ENCODE measurements at regions not wholly inside any gene's neighbourhood (a gene's known extent, or its start where the extent isn't known, plus 50 kb on each side); places are given as distances from the start of the nearest gene placed in this dataset.

GRCh38 chr1:87510540-87510939 lies 181.9 kb downstream of the LMO4 start:
- no peak for TF ChIP-seq CTCF (IDR thresholded peaks at IDR 0.05)
- DNase-seq = no peak
- Mint-ChIP-seq H3K9me3 (no peaks in the 10 kb centered on the region; the same call in none of the 2 replicates), H3K27me3 (ENCODE audit: insufficient read depth) (peaks cover 2% of the 10 kb centered on the region; the same call in 1 of the 2 replicates), H3K4me1 (ENCODE audit: low read depth) (no peaks in the 10 kb centered on the region), H3K36me3 (ENCODE audit: low read depth) (no peaks in the 10 kb centered on the region), H3K27ac (no peak overlapping the region), H3K4me3 (no peak overlapping the region)

- no peaks in the 10 kb centered on the region for H3K36me3 Mint-ChIP-seq (ENCODE audit: low read depth)
- no peaks in the 10 kb centered on the region; the same call in none of the 2 replicates for H3K9me3 Mint-ChIP-seq
- H3K4me3 Mint-ChIP-seq = no peak overlapping the region
- TF ChIP-seq CTCF (IDR thresholded peaks at IDR 0.05) = no peak
- DNase-seq = no peak
- H3K27me3 Mint-ChIP-seq (ENCODE audit: insufficient read depth) = peaks cover 2% of the 10 kb centered on the region; the same call in 1 of the 2 replicates
- H3K4me1 Mint-ChIP-seq (ENCODE audit: low read depth) = no peaks in the 10 kb centered on the region
- no peak overlapping the region for H3K27ac Mint-ChIP-seq
Observed at GRCh38 chr1:87511449-87511848, 182.8 kb downstream of the LMO4 start.

GRCh38 chr1:87512431-87512830 lies 183.8 kb downstream of the LMO4 start:
- Mint-ChIP-seq H3K27ac (no peak overlapping the region), H3K36me3 (ENCODE audit: low read depth) (no peaks in the 10 kb centered on the region), H3K4me1 (ENCODE audit: low read depth) (no peaks in the 10 kb centered on the region), H3K27me3 (ENCODE audit: insufficient read depth) (peaks cover 2% of the 10 kb centered on the region; the same call in 1 of the 2 replicates), H3K4me3 (no peak overlapping the region), H3K9me3 (no peaks in the 10 kb centered on the region; the same call in none of the 2 replicates)
- TF ChIP-seq CTCF (IDR thresholded peaks at IDR 0.05) = no peak
- DNase-seq = no peak

- no peaks in the 10 kb centered on the region; the same call in none of the 2 replicates for H3K9me3 Mint-ChIP-seq
- no peak for TF ChIP-seq CTCF (IDR thresholded peaks at IDR 0.05)
- peaks cover 2% of the 10 kb centered on the region; the same call in 1 of the 2 replicates for H3K27me3 Mint-ChIP-seq (ENCODE audit: insufficient read depth)
- no peaks in the 10 kb centered on the region for H3K4me1 Mint-ChIP-seq (ENCODE audit: low read depth)
- no peak overlapping the region for H3K4me3 Mint-ChIP-seq
- H3K27ac Mint-ChIP-seq = no peak overlapping the region
- no peak for DNase-seq
- no peaks in the 10 kb centered on the region for H3K36me3 Mint-ChIP-seq (ENCODE audit: low read depth)
Observed at GRCh38 chr1:87513255-87513654, 184.6 kb downstream of the LMO4 start.

GRCh38 chr1:87513966-87514660 lies 185.4 kb downstream of the LMO4 start:
- DNase-seq = no peak
- TF ChIP-seq CTCF (IDR thresholded peaks at IDR 0.05) = no peak
- H3K9me3 Mint-ChIP-seq = no peaks in the 10 kb centered on the region; the same call in none of the 2 replicates
- no peaks in the 10 kb centered on the region for H3K36me3 Mint-ChIP-seq (ENCODE audit: low read depth)
- H3K4me3 Mint-ChIP-seq = no peak overlapping the region
- peaks cover 2% of the 10 kb centered on the region; the same call in 1 of the 2 replicates for H3K27me3 Mint-ChIP-seq (ENCODE audit: insufficient read depth)
- H3K27ac Mint-ChIP-seq = no peak overlapping the region
- no peaks in the 10 kb centered on the region for H3K4me1 Mint-ChIP-seq (ENCODE audit: low read depth)
